Natural killer cell (primary cell): ENCODE measurements at regions not wholly inside any gene's neighbourhood (a gene's known extent, or its start where the extent isn't known, plus 50 kb on each side); places are given as distances from the start of the nearest gene placed in this dataset.
A peak's percentile ranks its signal among the peaks of the same experiment; 100 is the strongest.

Source experiments
- ATAC-seq, 3 donors: fragments of 150-1000 bp in 2 of 3; fragments of 200-7000 bp in 1 of 3; cut with Tn5 transposase; 1 replicate in 1 of 3; 2 replicates in 2 of 3; pipeline ENCODE4 v1.10.0; 2021; ENCODE audit warnings: mild to moderate bottlenecking in 2 of 3, moderate library complexity in 2 of 3
- DNase-seq, 2 donors: peaks; one replicate each; pipeline versions ENCODE4 v3.0.0 to v3.0.0-alpha.2; 2013 to 2021; ENCODE audit warnings: mixed read lengths in 1 of 2
- H3K27ac ChIP-seq: one replicate; pipeline ENCODE4 v1.5.1; 2013; ENCODE audit warnings: mild to moderate bottlenecking, low read length
- H3K27me3 ChIP-seq: one replicate; pipeline ENCODE4 v1.6.1; 2013; ENCODE audit warnings: low read length; ENCODE audit not compliant: control insufficient read depth, insufficient read depth
- H3K36me3 ChIP-seq: one replicate; pipeline ENCODE4 v1.6.1; 2013; ENCODE audit warnings: low read length; ENCODE audit not compliant: control insufficient read depth, insufficient read depth
- H3K4me1 ChIP-seq: one replicate; pipeline ENCODE4 v1.6.1; 2013; ENCODE audit warnings: low read length; ENCODE audit not compliant: control insufficient read depth, insufficient read depth
- H3K4me3 ChIP-seq: one replicate; pipeline ENCODE4 v1.5.1; 2013; ENCODE audit warnings: low read length
- H3K9me3 ChIP-seq: one replicate; pipeline ENCODE4 v1.6.1; 2013; ENCODE audit warnings: low read length; ENCODE audit not compliant: control insufficient read depth, insufficient read depth
- H3K27ac Mint-ChIP-seq, 2 donors: one replicate each; pipeline ENCODE4 v1.8.0; 2022; ENCODE audit warnings: mild to moderate bottlenecking in 2 of 2, mixed read lengths in 2 of 2, moderate library complexity in 1 of 2
- H3K27me3 Mint-ChIP-seq, 2 donors: one replicate each; pipeline ENCODE4 v1.8.0; 2022; ENCODE audit warnings: low read depth in 2 of 2, mixed read lengths in 2 of 2
- H3K36me3 Mint-ChIP-seq: one replicate; pipeline ENCODE4 v1.8.0; 2022; ENCODE audit warnings: mixed read lengths
- H3K4me1 Mint-ChIP-seq, 2 donors: one replicate each; pipeline ENCODE4 v1.8.0; 2022; ENCODE audit warnings: mixed read lengths in 2 of 2
- H3K4me3 Mint-ChIP-seq: one replicate; pipeline ENCODE4 v1.8.0; 2022; ENCODE audit warnings: mild to moderate bottlenecking, moderate library complexity, mixed read lengths
- H3K9me3 Mint-ChIP-seq, 2 donors: one replicate each; pipeline ENCODE4 v1.8.0; 2022; ENCODE audit warnings: mixed read lengths in 2 of 2
- CTCF ChIP-seq: fragments of 200-600 bp; IDR thresholded peaks from one replicate; pipeline ENCODE4 v1.8.0; 2022; ENCODE audit warnings: antibody characterized with exemption
- WGBS: methylation state at CpG from one replicate; pipeline ENCODE4 v1.1.7; 2013; ENCODE audit warnings: missing lambda C conversion rate; ENCODE audit not compliant: insufficient coverage; 5-methylcytosine and 5-hydroxymethylcytosine counted together
- intact Hi-C: fragments of 100-400 bp; cut with micrococcal nuclease; formaldehyde crosslinking; loops from one replicate; pipeline ENCODE4 v1.14.2; 2022

GRCh38 chr19:28880735-28881401 is 332.1 kb downstream of the UQCRFS1 start:
- intact Hi-C loops = no loop called here
- Histone ChIP-seq H3K4me1 (no peaks in the 10 kb centered on the region), H3K9me3 (no peaks in the 10 kb centered on the region), H3K36me3 (no peaks in the 10 kb centered on the region), H3K4me3 (no peak overlapping the region), H3K27ac (no peak overlapping the region), H3K27me3 (no peaks in the 10 kb centered on the region)
- no peaks in the 10 kb centered on the region for H3K9me3 Mint-ChIP-seq
- no peak overlapping the region for H3K27ac Mint-ChIP-seq
- no peaks in the 10 kb centered on the region for H3K4me1 Mint-ChIP-seq
- H3K36me3 Mint-ChIP-seq = no peaks in the 10 kb centered on the region
- DNase-seq = no peak
- H3K4me3 Mint-ChIP-seq = no peak overlapping the region
- peaks cover 3 to 15% of the 10 kb centered on the region in 2 donors for H3K27me3 Mint-ChIP-seq
- whole genome bisulfite sequencing = 69% methylated on average over 9 of the region's 10 CpGs
- no peak for ATAC-seq
- no peak for TF ChIP-seq CTCF

GRCh38 chr19:28878862-28879566 is 333.9 kb downstream of the UQCRFS1 start:
- no peaks in the 10 kb centered on the region for H3K9me3 Mint-ChIP-seq
- no peak overlapping the region for H3K4me3 ChIP-seq
- no peaks in the 10 kb centered on the region for H3K4me1 ChIP-seq
- 35% methylated on average over 9 of the region's 11 CpGs for WGBS
- peak; percentile 47 to 75 for DNase-seq
- intact Hi-C loops = loop anchor here (1.0 to 5.0 kb wide), 3 partner anchors 142 to 912 kb away; no protein-coding TSS in a partner anchor
- peaks cover 3 to 9% of the 10 kb centered on the region in 2 donors for H3K27me3 Mint-ChIP-seq
- peak; percentile 47 to 82 (median 54) for ATAC-seq
- no peak overlapping the region for H3K27ac Mint-ChIP-seq
- no peaks in the 10 kb centered on the region for H3K9me3 ChIP-seq
- H3K27ac ChIP-seq = no peak overlapping the region
- H3K36me3 Mint-ChIP-seq = no peaks in the 10 kb centered on the region
- H3K36me3 ChIP-seq = no peaks in the 10 kb centered on the region
- no peaks in the 10 kb centered on the region for H3K27me3 ChIP-seq
- no peak overlapping the region for H3K4me3 Mint-ChIP-seq
- peak; percentile 76 for TF ChIP-seq CTCF
- no peaks in the 10 kb centered on the region for H3K4me1 Mint-ChIP-seq

- WGBS = 83% methylated on average over 7 of the region's 7 CpGs
These were observed 336.3 kb downstream of the UQCRFS1 start for GRCh38 chr19:28876609-28877123.

More at GRCh38 chr19:28876609-28877123, 336.3 kb downstream of the UQCRFS1 start:
- no peak overlapping the region for H3K4me3 ChIP-seq
- H3K27ac ChIP-seq = no peak overlapping the region
- H3K4me1 ChIP-seq = no peaks in the 10 kb centered on the region
- no peaks in the 10 kb centered on the region for H3K9me3 ChIP-seq
- no peaks in the 10 kb centered on the region for H3K27me3 ChIP-seq
- Mint-ChIP-seq H3K9me3 (no peaks in the 10 kb centered on the region), H3K27ac (no peak overlapping the region), H3K4me1 (no peaks in the 10 kb centered on the region), H3K36me3 (no peaks in the 10 kb centered on the region), H3K27me3 (peaks cover 0 to 6% of the 10 kb centered on the region in 2 donors), H3K4me3 (no peak overlapping the region)
- no peaks in the 10 kb centered on the region for H3K36me3 ChIP-seq
- no peak for TF ChIP-seq CTCF
- intact Hi-C loops = loop anchor here (5.0 kb wide), 2 partner anchors 139 to 909 kb away; no protein-coding TSS in a partner anchor
- ATAC-seq = no peak
- DNase-seq = no peak
